ENCODE measurements at regions not wholly inside any gene's neighbourhood (a gene's known extent, or its start where the extent isn't known, plus 50 kb on each side); places are given as distances from the start of the nearest gene placed in this dataset.
"Not testable (repeated sequence)": the region's sequence is repeated elsewhere in the genome, so short reads cannot be mapped to it uniquely, and the experiment has no call there.

- DNase-seq: no peak
These were observed 238.9 kb upstream of the GBE1 start for GRCh38 chr3:82000350-82000749.

- no peak for DNase-seq
These were observed 237.5 kb upstream of the GBE1 start for GRCh38 chr3:81998907-81999306.

- peak; percentile 56 for DNase-seq
These were observed 236.8 kb upstream of the GBE1 start for GRCh38 chr3:81998139-81998755.

- DNase-seq: no peak
These were observed 235.9 kb upstream of the GBE1 start for GRCh38 chr3:81997390-81997789.

- no peak for DNase-seq
These were observed 233.9 kb upstream of the GBE1 start for GRCh38 chr3:81995329-81995728.

GRCh38 chr3:81989758-81990157 is 228.3 kb upstream of the GBE1 start:
- DNase-seq: no peak

- DNase-seq: no peak
These were observed 227.8 kb upstream of the GBE1 start for GRCh38 chr3:81989274-81989673.

- DNase-seq: not testable (repeated sequence)
These were observed 226.0 kb upstream of the GBE1 start for GRCh38 chr3:81987412-81987811.

- DNase-seq: no peak
These were observed 224.7 kb upstream of the GBE1 start for GRCh38 chr3:81985996-81986723.

- no peak for DNase-seq
These were observed 221.9 kb upstream of the GBE1 start for GRCh38 chr3:81983382-81983781.

GRCh38 chr3:81980596-81981494 is 219.4 kb upstream of the GBE1 start:
- no peak for DNase-seq

- DNase-seq: no peak
These were observed 213.3 kb upstream of the GBE1 start for GRCh38 chr3:81974751-81975150.

- peak; percentile 61 for DNase-seq
These were observed 207.2 kb upstream of the GBE1 start for GRCh38 chr3:81968658-81969057.

- DNase-seq: peak; percentile 76
These were observed 205.9 kb upstream of the GBE1 start for GRCh38 chr3:81967393-81967792.

- DNase-seq: no peak
These were observed 204.3 kb upstream of the GBE1 start for GRCh38 chr3:81965696-81966095.

- peak; percentile 17 for DNase-seq
These were observed 201.0 kb upstream of the GBE1 start for GRCh38 chr3:81962396-81962795.

GRCh38 chr3:81958972-81959640 is 197.7 kb upstream of the GBE1 start:
- peak; percentile 96 for DNase-seq

GRCh38 chr3:81955878-81956277 is 194.4 kb upstream of the GBE1 start:
- peak; percentile 14 for DNase-seq

- no peak for DNase-seq
These were observed 191.7 kb upstream of the GBE1 start for GRCh38 chr3:81953111-81953510.

GRCh38 chr3:81952141-81952540 is 190.7 kb upstream of the GBE1 start:
- no peak for DNase-seq

GRCh38 chr3:81951636-81952035 is 190.2 kb upstream of the GBE1 start:
- no peak for DNase-seq

GRCh38 chr3:81951106-81951505 is 189.7 kb upstream of the GBE1 start:
- DNase-seq: no peak

- DNase-seq: no peak
These were observed 185.9 kb upstream of the GBE1 start for GRCh38 chr3:81947359-81947758.
